Neural cell (in vitro differentiated cells): ENCODE measurements at regions not wholly inside any gene's neighbourhood (a gene's known extent, or its start where the extent isn't known, plus 50 kb on each side); places are given as distances from the start of the nearest gene placed in this dataset.
"Not testable (repeated sequence)": the region's sequence is repeated elsewhere in the genome, so short reads cannot be mapped to it uniquely, and the experiment has no call there.

Experiments
- H2AFZ ChIP-seq: fragments of 200-600, 300-800 bp; sonication (generic), shearing (Covaris generic); 2 replicates; pipeline ENCODE4 v1.6.0; 2014; ENCODE audit warnings: low read depth, mild to moderate bottlenecking, antibody characterized with exemption, low read length, moderate library complexity
- H3F3A ChIP-seq: fragments of 200-600 bp; shearing (Covaris generic); 2 replicates; pipeline ENCODE4 v1.6.1; 2016; ENCODE audit warnings: mild to moderate bottlenecking, moderate library complexity, mixed read lengths, antibody characterized with exemption, low read length; ENCODE audit not compliant: insufficient read depth, poor library complexity, severe bottlenecking
- H3K27ac ChIP-seq: fragments of 200-600, 300-800 bp; sonication (generic), shearing (Covaris generic); 2 replicates; pipeline ENCODE4 v1.5.1; 2014; ENCODE audit warnings: mild to moderate bottlenecking, low read length, moderate library complexity
- H3K27me3 ChIP-seq: fragments of 300-800, 200-600 bp; sonication (generic), shearing (Covaris generic); 2 replicates; pipeline ENCODE4 v1.6.0; 2014; ENCODE audit warnings: mild to moderate bottlenecking, low read depth, low read length, moderate library complexity; ENCODE audit not compliant: insufficient read depth
- H3K36me3 ChIP-seq: fragments of 300-800, 200-600 bp; sonication (generic), shearing (Covaris generic); 2 replicates; pipeline ENCODE4 v1.5.1; 2014; ENCODE audit warnings: mild to moderate bottlenecking, antibody characterized with exemption, low read length, moderate library complexity; ENCODE audit not compliant: insufficient read depth
- H3K4me2 ChIP-seq: fragments of 300-800, 200-600 bp; sonication (generic), shearing (Covaris generic); 2 replicates; pipeline ENCODE4 v1.6.0; 2014; ENCODE audit warnings: mild to moderate bottlenecking, low read length
- H3K4me3 ChIP-seq: fragments of 300-800, 200-600 bp; sonication (generic), shearing (Covaris generic); 2 replicates; pipeline ENCODE4 v1.5.1; 2014; ENCODE audit warnings: mild to moderate bottlenecking, low read length, moderate library complexity
- H3K79me2 ChIP-seq: fragments of 200-600 bp; shearing (Covaris generic); replicated peaks from 2 replicates; pipeline ENCODE4 v1.6.0; 2014; ENCODE audit warnings: mild to moderate bottlenecking, low read length, moderate library complexity; ENCODE audit not compliant: insufficient read depth
- H3K9ac ChIP-seq: fragments of 300-800, 200-600 bp; sonication (generic), shearing (Covaris generic); 2 replicates; pipeline ENCODE4 v1.6.1; 2016; ENCODE audit warnings: mild to moderate bottlenecking, low read length, mixed read lengths
- H3K9me2 ChIP-seq: fragments of 200-600 bp; shearing (Covaris generic); 2 replicates; pipeline ENCODE4 v1.6.1; 2016; ENCODE audit warnings: mild to moderate bottlenecking, low read length, mixed read lengths; ENCODE audit not compliant: insufficient read depth
- H3K9me3 ChIP-seq: fragments of 200-600, 300-800 bp; sonication (generic), shearing (Covaris generic); 2 replicates; pipeline ENCODE4 v1.6.1; 2016; ENCODE audit warnings: mild to moderate bottlenecking, mixed run types, low read length, moderate library complexity, mixed read lengths
- H4K20me1 ChIP-seq: fragments of 200-600 bp; shearing (Covaris generic); 2 replicates; pipeline ENCODE4 v1.6.1; 2016; ENCODE audit warnings: mild to moderate bottlenecking, mixed run types; ENCODE audit not compliant: insufficient read depth
- CTCF ChIP-seq: fragments of 450-650 bp; IDR thresholded peaks from 2 replicates; pipeline ENCODE4 v1.5.1; 2014; ENCODE audit warnings: antibody characterized with exemption, mild to moderate bottlenecking, moderate library complexity; ENCODE audit not compliant: poor library complexity, severe bottlenecking
- EP300 ChIP-seq: fragments of 450-650 bp; conservative IDR thresholded peaks from 2 replicates; pipeline ENCODE4 v1.6.1; 2014; ENCODE audit warnings: antibody characterized with exemption, mild to moderate bottlenecking, moderate library complexity; ENCODE audit not compliant: poor library complexity, severe bottlenecking
- EZH2 ChIP-seq: fragments of 200-600, 300-800 bp; shearing (Covaris generic), sonication (generic); IDR thresholded peaks from 2 replicates; pipeline ENCODE4 v1.6.1; 2014; ENCODE audit warnings: antibody characterized with exemption, low read length, borderline replicate concordance, mild to moderate bottlenecking; ENCODE audit not compliant: insufficient read depth, poor library complexity, severe bottlenecking
- MXI1 ChIP-seq: fragments of 450-650 bp; conservative IDR thresholded peaks from 2 replicates; pipeline ENCODE4 v1.6.1; 2014; ENCODE audit warnings: antibody characterized with exemption, mild to moderate bottlenecking; ENCODE audit not compliant: poor library complexity, severe bottlenecking
- POLR2AphosphoS5 ChIP-seq: IDR thresholded peaks from 2 replicates; pipeline ENCODE4 v1.6.1; 2012
- RAD21 ChIP-seq: fragments of 450-650 bp; conservative IDR thresholded peaks from 2 replicates; pipeline ENCODE4 v1.6.1; 2014; ENCODE audit warnings: antibody characterized with exemption, mild to moderate bottlenecking, moderate library complexity
- REST ChIP-seq: IDR thresholded peaks from 2 replicates; pipeline ENCODE4 v1.6.1; 2012; ENCODE audit warnings: borderline replicate concordance
- SMC3 ChIP-seq: fragments of 450-650 bp; conservative IDR thresholded peaks from 2 replicates; pipeline ENCODE4 v1.6.1; 2014; ENCODE audit warnings: antibody characterized with exemption, mild to moderate bottlenecking, moderate library complexity; ENCODE audit not compliant: poor library complexity
- TAF1 ChIP-seq: IDR thresholded peaks from 2 replicates; pipeline ENCODE4 v1.6.1; 2012; ENCODE audit warnings: low read depth

DNA sequence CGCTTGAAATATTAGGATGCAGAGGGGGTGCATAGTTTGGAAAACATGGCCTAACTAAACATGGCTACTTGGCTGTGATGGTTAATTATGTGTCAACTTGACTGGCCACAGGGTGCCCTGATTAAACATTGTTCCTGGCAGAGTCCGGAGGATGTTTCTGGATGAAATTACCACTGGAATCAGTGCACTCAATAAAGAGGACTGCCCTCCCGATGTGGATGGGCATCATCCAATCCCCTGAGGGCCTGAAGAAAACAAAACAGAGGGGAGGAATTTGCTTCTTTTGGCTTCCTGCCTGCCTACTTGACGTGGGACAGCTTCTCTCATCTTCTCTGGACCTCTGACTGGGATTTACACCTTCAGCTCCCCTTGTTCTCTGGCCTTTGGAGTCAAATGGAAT, 79.1 kb upstream of the KCNE2 start:
- Histone ChIP-seq H3K9me3 (no peaks in the 10 kb centered on the region), H3K9me2 (no peaks in the 10 kb centered on the region), H3K4me3 (no peak overlapping the region), H3K9ac (no peak overlapping the region), H3K27ac (no peak overlapping the region), H3K36me3 (no peaks in the 10 kb centered on the region), H3K27me3 (no peaks in the 10 kb centered on the region), H2AFZ (no peak overlapping the region), H3F3A (no peaks in the 10 kb centered on the region), H3K4me2 (no peak overlapping the region), H3K79me2 (no peaks in the 10 kb centered on the region), H4K20me1 (no peaks in the 10 kb centered on the region)
- TF ChIP-seq EP300, result no peak
- no peak for TF ChIP-seq RAD21
- TF ChIP-seq TAF1, result no peak
- no peak for TF ChIP-seq EZH2
- no peak for TF ChIP-seq MXI1
- no peak for TF ChIP-seq CTCF
- TF ChIP-seq SMC3, result no peak
- no peak for TF ChIP-seq POLR2AphosphoS5
- TF ChIP-seq REST, result no peak

GRCh38 chr21:34288042-34288441, 75.8 kb upstream of the KCNE2 start:
- H2AFZ ChIP-seq, H3K4me3 ChIP-seq, H3K4me2 ChIP-seq, H3K9ac ChIP-seq, H3K36me3 ChIP-seq, H3K9me3 ChIP-seq, H3K9me2 ChIP-seq, H3K27me3 ChIP-seq, H3K79me2 ChIP-seq, H3K27ac ChIP-seq, H4K20me1 ChIP-seq, H3F3A ChIP-seq: not testable (repeated sequence)

- no peaks in the 10 kb centered on the region for H3K27me3 ChIP-seq
- H3K9me2 ChIP-seq, result no peaks in the 10 kb centered on the region
- H3K9ac ChIP-seq, result no peak overlapping the region
- no peaks in the 10 kb centered on the region for H3K9me3 ChIP-seq
- TF ChIP-seq TAF1, result no peak
- TF ChIP-seq POLR2AphosphoS5, result no peak
- no peak for TF ChIP-seq REST
- no peak for TF ChIP-seq CTCF
- no peak for TF ChIP-seq RAD21
- TF ChIP-seq EP300, result no peak
- no peak for TF ChIP-seq EZH2
- no peak for TF ChIP-seq SMC3
- no peak for TF ChIP-seq MXI1
- H3K36me3 ChIP-seq, result no peaks in the 10 kb centered on the region
- H3K4me2 ChIP-seq, result no peak overlapping the region
- no peak overlapping the region for H3K4me3 ChIP-seq
- no peak overlapping the region for H2AFZ ChIP-seq
- H3F3A ChIP-seq, result no peaks in the 10 kb centered on the region
- H4K20me1 ChIP-seq, result no peaks in the 10 kb centered on the region
- no peaks in the 10 kb centered on the region for H3K79me2 ChIP-seq
- H3K27ac ChIP-seq, result no peak overlapping the region
Measured at GRCh38 chr21:34289856-34290255, 74.0 kb upstream of the KCNE2 start.
